ENCODE measurements at regions not wholly inside any gene's neighbourhood (a gene's known extent, or its start where the extent isn't known, plus 50 kb on each side); places are given as distances from the start of the nearest gene placed in this dataset.

DNA sequence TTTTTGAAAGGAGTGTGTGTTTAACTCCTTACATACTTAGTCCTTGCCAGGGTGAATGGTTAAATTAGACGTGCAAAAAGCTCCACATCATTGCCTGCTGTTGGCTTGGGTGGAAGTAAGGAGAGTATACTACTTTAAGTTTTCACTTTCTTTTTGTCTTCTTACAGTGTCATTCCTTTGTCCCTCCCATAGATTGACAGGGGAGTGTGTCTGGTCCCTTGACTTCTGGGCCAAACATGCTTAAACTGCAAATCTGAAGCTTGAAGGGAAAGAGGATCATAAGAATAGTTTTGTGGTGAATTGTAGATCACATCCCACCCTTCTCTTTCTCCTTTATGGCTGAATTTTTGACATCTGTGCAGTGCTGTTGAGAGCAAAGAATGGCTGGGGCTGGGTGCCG is 355.8 kb upstream of the C2CD4B start (continued):
- TF ChIP-seq OVOL2 (CRISPR knock-in tag; IDR thresholded peaks at IDR 0.05; ENCODE audit: borderline replicate concordance) (no peak), IRF2 (CRISPR knock-in tag; IDR thresholded peaks at IDR 0.05; ENCODE audit: borderline replicate concordance, low read depth) (no peak), CREM (CRISPR knock-in tag; IDR thresholded peaks at IDR 0.05) (no peak)
- TF ChIP-seq, protein P1, sequence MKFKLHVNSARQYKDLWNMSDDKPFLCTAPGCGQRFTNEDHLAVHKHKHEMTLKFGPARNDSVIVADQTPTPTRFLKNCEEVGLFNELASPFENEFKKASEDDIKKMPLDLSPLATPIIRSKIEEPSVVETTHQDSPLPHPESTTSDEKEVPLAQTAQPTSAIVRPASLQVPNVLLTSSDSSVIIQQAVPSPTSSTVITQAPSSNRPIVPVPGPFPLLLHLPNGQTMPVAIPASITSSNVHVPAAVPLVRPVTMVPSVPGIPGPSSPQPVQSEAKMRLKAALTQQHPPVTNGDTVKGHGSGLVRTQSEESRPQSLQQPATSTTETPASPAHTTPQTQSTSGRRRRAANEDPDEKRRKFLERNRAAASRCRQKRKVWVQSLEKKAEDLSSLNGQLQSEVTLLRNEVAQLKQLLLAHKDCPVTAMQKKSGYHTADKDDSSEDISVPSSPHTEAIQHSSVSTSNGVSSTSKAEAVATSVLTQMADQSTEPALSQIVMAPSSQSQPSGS (CRISPR knock-in tag; IDR thresholded peaks at IDR 0.05; ENCODE audit: borderline replicate concordance, low read depth) = no peak

DNA sequence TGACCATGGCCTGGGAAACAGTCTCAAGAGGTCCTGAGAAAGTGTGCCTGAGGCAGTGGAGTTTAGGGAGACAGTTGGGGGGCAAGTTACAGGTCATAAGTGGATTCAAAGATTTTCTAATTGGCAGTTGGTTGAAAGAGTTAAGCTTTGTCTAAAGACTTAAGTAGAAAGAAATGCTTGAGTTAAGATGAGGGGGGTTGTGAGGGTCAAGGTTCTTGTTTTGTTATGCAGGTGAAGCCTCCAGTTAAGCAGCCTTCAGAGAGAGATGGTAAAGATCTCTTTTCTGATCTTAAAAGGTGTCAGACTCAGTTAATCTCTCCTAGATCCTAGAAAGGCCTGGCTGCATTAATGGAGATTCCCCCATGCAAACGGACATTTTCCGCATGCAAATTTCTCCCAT is 356.3 kb upstream of the C2CD4B start:
- Mint-ChIP-seq H3K4me1 (peaks cover 61% of the 10 kb centered on the region), H3K36me3 (no peaks in the 10 kb centered on the region), H3K9me3 (no peaks in the 10 kb centered on the region), H3K27me3 (ENCODE audit: low read depth) (no peaks in the 10 kb centered on the region), H3K27ac (peak overlapping the region; percentile 83), H3K4me3 (peak overlapping the region; percentile 7)
- POLR2A ChIA-PET = interaction anchor here (0.5 kb wide), 1 partner anchor 221 kb away, joined by 3 read pairs; no protein-coding TSS in a partner anchor
- ATAC-seq (peak; percentile 72), DNase-seq (ENCODE audit: low spot score) (no peak)
- CTCF ChIA-PET = interaction anchor here (0.9 to 2.6 kb wide), 4 partner anchors 12 to 130 kb away, joined by 3 to 11 read pairs (median 3); no protein-coding TSS in a partner anchor
- TF ChIP-seq CREB1 (CRISPR knock-in tag; IDR thresholded peaks at IDR 0.05) (no peak), SMAD3 (CRISPR knock-in tag; IDR thresholded peaks at IDR 0.05; ENCODE audit: borderline replicate concordance) (no peak), EMX1 (CRISPR knock-in tag; IDR thresholded peaks at IDR 0.05) (no peak), GRHL2 (CRISPR knock-in tag; IDR thresholded peaks at IDR 0.05; ENCODE audit: insufficient replicate concordance, severe bottlenecking) (no peak), FOXK1 (CRISPR knock-in tag; IDR thresholded peaks at IDR 0.05) (no peak), ZNF396 (CRISPR knock-in tag; IDR thresholded peaks at IDR 0.05; ENCODE audit: borderline replicate concordance) (no peak)
- TF ChIP-seq, protein P2, sequence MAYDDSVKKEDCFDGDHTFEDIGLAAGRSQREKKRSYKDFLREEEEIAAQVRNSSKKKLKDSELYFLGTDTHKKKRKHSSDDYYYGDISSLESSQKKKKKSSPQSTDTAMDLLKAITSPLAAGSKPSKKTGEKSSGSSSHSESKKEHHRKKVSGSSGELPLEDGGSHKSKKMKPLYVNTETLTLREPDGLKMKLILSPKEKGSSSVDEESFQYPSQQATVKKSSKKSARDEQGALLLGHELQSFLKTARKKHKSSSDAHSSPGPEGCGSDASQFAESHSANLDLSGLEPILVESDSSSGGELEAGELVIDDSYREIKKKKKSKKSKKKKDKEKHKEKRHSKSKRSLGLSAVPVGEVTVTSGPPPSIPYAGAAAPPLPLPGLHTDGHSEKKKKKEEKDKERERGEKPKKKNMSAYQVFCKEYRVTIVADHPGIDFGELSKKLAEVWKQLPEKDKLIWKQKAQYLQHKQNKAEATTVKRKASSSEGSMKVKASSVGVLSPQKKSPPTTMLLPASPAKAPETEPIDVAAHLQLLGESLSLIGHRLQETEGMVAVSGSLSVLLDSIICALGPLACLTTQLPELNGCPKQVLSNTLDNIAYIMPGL (CRISPR knock-in tag; IDR thresholded peaks at IDR 0.05) = no peak
- TF ChIP-seq, protein P3, sequence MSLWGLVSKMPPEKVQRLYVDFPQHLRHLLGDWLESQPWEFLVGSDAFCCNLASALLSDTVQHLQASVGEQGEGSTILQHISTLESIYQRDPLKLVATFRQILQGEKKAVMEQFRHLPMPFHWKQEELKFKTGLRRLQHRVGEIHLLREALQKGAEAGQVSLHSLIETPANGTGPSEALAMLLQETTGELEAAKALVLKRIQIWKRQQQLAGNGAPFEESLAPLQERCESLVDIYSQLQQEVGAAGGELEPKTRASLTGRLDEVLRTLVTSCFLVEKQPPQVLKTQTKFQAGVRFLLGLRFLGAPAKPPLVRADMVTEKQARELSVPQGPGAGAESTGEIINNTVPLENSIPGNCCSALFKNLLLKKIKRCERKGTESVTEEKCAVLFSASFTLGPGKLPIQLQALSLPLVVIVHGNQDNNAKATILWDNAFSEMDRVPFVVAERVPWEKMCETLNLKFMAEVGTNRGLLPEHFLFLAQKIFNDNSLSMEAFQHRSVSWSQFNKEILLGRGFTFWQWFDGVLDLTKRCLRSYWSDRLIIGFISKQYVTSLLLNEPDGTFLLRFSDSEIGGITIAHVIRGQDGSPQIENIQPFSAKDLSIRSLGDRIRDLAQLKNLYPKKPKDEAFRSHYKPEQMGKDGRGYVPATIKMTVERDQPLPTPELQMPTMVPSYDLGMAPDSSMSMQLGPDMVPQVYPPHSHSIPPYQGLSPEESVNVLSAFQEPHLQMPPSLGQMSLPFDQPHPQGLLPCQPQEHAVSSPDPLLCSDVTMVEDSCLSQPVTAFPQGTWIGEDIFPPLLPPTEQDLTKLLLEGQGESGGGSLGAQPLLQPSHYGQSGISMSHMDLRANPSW (CRISPR knock-in tag; conservative IDR thresholded peaks at IDR 0.05; ENCODE audit: low read depth) = no peak
- TF ChIP-seq, protein P4, sequence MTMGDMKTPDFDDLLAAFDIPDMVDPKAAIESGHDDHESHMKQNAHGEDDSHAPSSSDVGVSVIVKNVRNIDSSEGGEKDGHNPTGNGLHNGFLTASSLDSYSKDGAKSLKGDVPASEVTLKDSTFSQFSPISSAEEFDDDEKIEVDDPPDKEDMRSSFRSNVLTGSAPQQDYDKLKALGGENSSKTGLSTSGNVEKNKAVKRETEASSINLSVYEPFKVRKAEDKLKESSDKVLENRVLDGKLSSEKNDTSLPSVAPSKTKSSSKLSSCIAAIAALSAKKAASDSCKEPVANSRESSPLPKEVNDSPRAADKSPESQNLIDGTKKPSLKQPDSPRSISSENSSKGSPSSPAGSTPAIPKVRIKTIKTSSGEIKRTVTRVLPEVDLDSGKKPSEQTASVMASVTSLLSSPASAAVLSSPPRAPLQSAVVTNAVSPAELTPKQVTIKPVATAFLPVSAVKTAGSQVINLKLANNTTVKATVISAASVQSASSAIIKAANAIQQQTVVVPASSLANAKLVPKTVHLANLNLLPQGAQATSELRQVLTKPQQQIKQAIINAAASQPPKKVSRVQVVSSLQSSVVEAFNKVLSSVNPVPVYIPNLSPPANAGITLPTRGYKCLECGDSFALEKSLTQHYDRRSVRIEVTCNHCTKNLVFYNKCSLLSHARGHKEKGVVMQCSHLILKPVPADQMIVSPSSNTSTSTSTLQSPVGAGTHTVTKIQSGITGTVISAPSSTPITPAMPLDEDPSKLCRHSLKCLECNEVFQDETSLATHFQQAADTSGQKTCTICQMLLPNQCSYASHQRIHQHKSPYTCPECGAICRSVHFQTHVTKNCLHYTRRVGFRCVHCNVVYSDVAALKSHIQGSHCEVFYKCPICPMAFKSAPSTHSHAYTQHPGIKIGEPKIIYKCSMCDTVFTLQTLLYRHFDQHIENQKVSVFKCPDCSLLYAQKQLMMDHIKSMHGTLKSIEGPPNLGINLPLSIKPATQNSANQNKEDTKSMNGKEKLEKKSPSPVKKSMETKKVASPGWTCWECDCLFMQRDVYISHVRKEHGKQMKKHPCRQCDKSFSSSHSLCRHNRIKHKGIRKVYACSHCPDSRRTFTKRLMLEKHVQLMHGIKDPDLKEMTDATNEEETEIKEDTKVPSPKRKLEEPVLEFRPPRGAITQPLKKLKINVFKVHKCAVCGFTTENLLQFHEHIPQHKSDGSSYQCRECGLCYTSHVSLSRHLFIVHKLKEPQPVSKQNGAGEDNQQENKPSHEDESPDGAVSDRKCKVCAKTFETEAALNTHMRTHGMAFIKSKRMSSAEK (CRISPR knock-in tag; IDR thresholded peaks at IDR 0.05; ENCODE audit: borderline replicate concordance) = no peak
- TF ChIP-seq, protein P5, sequence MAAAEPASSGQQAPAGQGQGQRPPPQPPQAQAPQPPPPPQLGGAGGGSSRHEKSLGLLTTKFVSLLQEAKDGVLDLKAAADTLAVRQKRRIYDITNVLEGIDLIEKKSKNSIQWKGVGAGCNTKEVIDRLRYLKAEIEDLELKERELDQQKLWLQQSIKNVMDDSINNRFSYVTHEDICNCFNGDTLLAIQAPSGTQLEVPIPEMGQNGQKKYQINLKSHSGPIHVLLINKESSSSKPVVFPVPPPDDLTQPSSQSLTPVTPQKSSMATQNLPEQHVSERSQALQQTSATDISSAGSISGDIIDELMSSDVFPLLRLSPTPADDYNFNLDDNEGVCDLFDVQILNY (CRISPR knock-in tag; IDR thresholded peaks at IDR 0.05) = no peak
- TF ChIP-seq, protein P6, sequence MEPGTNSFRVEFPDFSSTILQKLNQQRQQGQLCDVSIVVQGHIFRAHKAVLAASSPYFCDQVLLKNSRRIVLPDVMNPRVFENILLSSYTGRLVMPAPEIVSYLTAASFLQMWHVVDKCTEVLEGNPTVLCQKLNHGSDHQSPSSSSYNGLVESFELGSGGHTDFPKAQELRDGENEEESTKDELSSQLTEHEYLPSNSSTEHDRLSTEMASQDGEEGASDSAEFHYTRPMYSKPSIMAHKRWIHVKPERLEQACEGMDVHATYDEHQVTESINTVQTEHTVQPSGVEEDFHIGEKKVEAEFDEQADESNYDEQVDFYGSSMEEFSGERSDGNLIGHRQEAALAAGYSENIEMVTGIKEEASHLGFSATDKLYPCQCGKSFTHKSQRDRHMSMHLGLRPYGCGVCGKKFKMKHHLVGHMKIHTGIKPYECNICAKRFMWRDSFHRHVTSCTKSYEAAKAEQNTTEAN (CRISPR knock-in tag; IDR thresholded peaks at IDR 0.05) = no peak
- TF ChIP-seq, protein P7, sequence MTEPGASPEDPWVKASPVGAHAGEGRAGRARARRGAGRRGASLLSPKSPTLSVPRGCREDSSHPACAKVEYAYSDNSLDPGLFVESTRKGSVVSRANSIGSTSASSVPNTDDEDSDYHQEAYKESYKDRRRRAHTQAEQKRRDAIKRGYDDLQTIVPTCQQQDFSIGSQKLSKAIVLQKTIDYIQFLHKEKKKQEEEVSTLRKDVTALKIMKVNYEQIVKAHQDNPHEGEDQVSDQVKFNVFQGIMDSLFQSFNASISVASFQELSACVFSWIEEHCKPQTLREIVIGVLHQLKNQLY (CRISPR knock-in tag; IDR thresholded peaks at IDR 0.05) = no peak
